Stomach (tissue), 8 donors: ENCODE measurements at regions not wholly inside any gene's neighbourhood (a gene's known extent, or its start where the extent isn't known, plus 50 kb on each side); places are given as distances from the start of the nearest gene placed in this dataset.

Source experiments
- DNase-seq, 2 donors: peaks; one replicate each; pipeline versions ENCODE4 v3.0.0 to v3.0.0-alpha.2; 2013 to 2019
- H3K27ac ChIP-seq, 5 donors: fragments of 200-600 bp in 4 of 5; sonication (generic) in 4 of 5; one replicate each; pipeline ENCODE4 v1.5.1; 2013 to 2019; ENCODE audit warnings: mild to moderate bottlenecking in 1 of 5, moderate library complexity in 1 of 5
- H3K27me3 ChIP-seq, 3 donors: fragments of 200-600 bp; sonication (generic); one replicate each; pipeline ENCODE4 v1.5.1; 2017 to 2019; ENCODE audit warnings: mixed run types in 1 of 3
- H3K36me3 ChIP-seq, 4 donors: fragments of 200-600 bp; sonication (generic); 1 replicate in 3 of 4; 2 replicates in 1 of 4; pipeline ENCODE4 v1.5.1; 2016 to 2019
- H3K4me1 ChIP-seq, 4 donors: fragments of 200-600 bp; sonication (generic); one replicate each; pipeline ENCODE4 v1.5.1; 2016 to 2019
- H3K4me3 ChIP-seq, 4 donors: fragments of 200-600 bp; sonication (generic) in 3 of 4; one replicate each; pipeline ENCODE4 v1.5.1; 2016 to 2019; ENCODE audit warnings: mild to moderate bottlenecking in 1 of 4
- H3K9me3 ChIP-seq, 4 donors: fragments of 200-600 bp; sonication (generic); one replicate each; pipeline ENCODE4 v1.5.1; 2016 to 2019
- EP300 ChIP-seq: sonication (generic); formaldehyde crosslinking; IDR thresholded peaks from one replicate; pipeline ENCODE4 v1.6.1; 2017; ENCODE audit warnings: antibody characterized with exemption
- POLR2A ChIP-seq, 4 donors: fragments of 450-650 bp; IDR thresholded peaks; one replicate each; pipeline ENCODE4 v1.6.1; 2016; ENCODE audit warnings: antibody characterized with exemption in 4 of 4, control low read depth in 2 of 4, mild to moderate bottlenecking in 1 of 4, moderate library complexity in 1 of 4
- POLR2AphosphoS5 ChIP-seq, 3 donors: sonication (generic); formaldehyde crosslinking; IDR thresholded peaks; one replicate each; pipeline ENCODE4 v1.6.1; 2016; ENCODE audit warnings: antibody characterized with exemption in 3 of 3
- WGBS, 5 donors: extraction: QIAGEN DNeasy Blood & Tissue Kit in 3 of 5; methylation state at CpG; one replicate each; pipeline versions ENCODE4 v1.1.5 to v1.1.7; 2013 to 2018; 5-methylcytosine and 5-hydroxymethylcytosine counted together
- intact Hi-C: fragments of 100-400 bp; cut with DNase I; formaldehyde crosslinking; loops from one replicate; pipeline ENCODE4 v1.15.1; 2023; ENCODE audit warnings: low total_unique reads
- TF ChIP-seq, protein P1 (sequence below), 7 experiments: fragments of 450-650 bp in 4 of 7; fragments of 200-600 bp in 3 of 7; sonication (generic) in 3 of 7; IDR thresholded peaks; one replicate each; pipeline ENCODE4 v1.5.1; 2016 to 2019; ENCODE audit warnings: antibody characterized with exemption in 7 of 7, control low read depth in 2 of 7, mild to moderate bottlenecking in 1 of 7
- donor health status: healthy with polysubstance abuse.
- donor health status: Bipolar disorder and iron deficiency.
- donor health status: healthy.

DNA sequence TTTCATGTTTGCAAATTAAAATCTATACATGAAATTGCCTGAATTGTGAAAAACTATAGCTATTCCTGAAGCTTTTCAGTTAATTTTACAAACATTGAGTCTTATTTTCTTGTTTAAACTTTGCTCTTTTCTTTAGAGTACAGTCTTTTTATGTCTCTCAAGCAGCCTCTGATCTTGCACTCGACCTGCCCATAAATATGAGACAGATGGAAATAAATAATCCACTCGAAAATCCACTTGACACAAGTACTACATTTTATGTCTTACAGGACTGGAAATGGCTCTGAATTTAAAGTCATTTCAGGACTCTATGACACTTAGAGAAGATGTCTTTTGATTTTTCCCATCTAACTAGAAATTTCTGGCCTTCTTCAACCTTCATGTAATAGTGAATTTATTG is 283.8 kb downstream of the USP25 start:
- H3K4me1 ChIP-seq: no peaks in the 10 kb centered on the region
- intact Hi-C loops: no loop called here

DNA sequence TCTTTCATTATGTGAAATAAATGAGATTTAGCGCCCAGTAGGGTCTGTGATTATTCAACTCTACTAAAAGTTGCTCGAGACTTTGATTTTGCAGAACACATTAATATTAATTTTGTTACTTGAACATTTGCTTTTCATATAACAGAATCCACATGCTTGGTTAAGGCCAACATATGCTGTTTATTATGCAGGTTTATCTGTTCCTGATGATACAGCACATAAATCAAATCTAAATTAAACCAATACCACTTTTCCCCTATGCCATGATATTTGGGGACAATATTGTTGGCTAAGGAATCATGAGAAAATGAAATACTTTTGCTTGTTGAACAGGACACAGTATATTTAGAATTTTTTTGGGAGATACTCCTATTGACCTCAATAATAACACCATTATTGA is 291.1 kb downstream of the USP25 start:
- TF ChIP-seq, protein P1, sequence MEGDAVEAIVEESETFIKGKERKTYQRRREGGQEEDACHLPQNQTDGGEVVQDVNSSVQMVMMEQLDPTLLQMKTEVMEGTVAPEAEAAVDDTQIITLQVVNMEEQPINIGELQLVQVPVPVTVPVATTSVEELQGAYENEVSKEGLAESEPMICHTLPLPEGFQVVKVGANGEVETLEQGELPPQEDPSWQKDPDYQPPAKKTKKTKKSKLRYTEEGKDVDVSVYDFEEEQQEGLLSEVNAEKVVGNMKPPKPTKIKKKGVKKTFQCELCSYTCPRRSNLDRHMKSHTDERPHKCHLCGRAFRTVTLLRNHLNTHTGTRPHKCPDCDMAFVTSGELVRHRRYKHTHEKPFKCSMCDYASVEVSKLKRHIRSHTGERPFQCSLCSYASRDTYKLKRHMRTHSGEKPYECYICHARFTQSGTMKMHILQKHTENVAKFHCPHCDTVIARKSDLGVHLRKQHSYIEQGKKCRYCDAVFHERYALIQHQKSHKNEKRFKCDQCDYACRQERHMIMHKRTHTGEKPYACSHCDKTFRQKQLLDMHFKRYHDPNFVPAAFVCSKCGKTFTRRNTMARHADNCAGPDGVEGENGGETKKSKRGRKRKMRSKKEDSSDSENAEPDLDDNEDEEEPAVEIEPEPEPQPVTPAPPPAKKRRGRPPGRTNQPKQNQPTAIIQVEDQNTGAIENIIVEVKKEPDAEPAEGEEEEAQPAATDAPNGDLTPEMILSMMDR (IDR thresholded peaks at IDR 0.05): no peak
- TF ChIP-seq POLR2AphosphoS5 (IDR thresholded peaks at IDR 0.05) (no peak), POLR2A (IDR thresholded peaks at IDR 0.05) (no peak), EP300 (no peak)
- intact Hi-C loops: no loop called here
- no peak overlapping the region for H3K4me3 ChIP-seq

More for the DNA sequence above, 283.8 kb downstream of the USP25 start:
- no peak for DNase-seq
- Histone ChIP-seq H3K27ac (no peak overlapping the region), H3K27me3 (no peaks in the 10 kb centered on the region), H3K9me3 (peaks cover 0 to 6% (median 0%) of the 10 kb centered on the region in 4 donors), H3K4me3 (no peak overlapping the region), H3K36me3 (no peaks in the 10 kb centered on the region)
- TF ChIP-seq POLR2A (IDR thresholded peaks at IDR 0.05) (no peak), EP300 (no peak), POLR2AphosphoS5 (IDR thresholded peaks at IDR 0.05) (no peak)
- TF ChIP-seq, protein P1 (IDR thresholded peaks at IDR 0.05): no peak
- 32 to 44% (median 36%) methylated on average over 2 of the region's 2 CpGs for WGBS, 5 donors

DNA sequence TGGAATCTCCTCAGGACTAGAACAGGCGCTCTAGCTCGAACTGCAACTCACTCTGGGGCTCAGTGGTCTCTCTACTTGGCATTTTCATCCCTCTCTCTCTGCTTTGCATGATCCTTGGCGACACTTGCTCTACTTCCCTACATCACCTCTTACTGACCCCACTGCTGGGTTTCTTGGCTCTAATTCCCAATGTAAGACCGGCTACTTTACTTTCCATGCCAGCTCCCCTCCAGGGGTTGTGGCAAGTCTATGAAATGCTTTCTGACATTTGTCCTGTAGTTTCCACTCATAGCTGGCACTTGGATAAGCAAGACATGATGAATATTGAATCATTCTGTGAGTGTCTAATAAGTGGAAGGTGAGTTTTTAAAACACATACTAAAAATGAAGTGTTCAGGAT is 292.3 kb downstream of the USP25 start:
- Histone ChIP-seq H3K9me3 (no peaks in the 10 kb centered on the region), H3K4me1 (no peaks in the 10 kb centered on the region), H3K27me3 (no peaks in the 10 kb centered on the region), H3K4me3 (no peak overlapping the region), H3K27ac (no peak overlapping the region), H3K36me3 (no peaks in the 10 kb centered on the region)
- TF ChIP-seq POLR2AphosphoS5 (IDR thresholded peaks at IDR 0.05) (no peak), POLR2A (IDR thresholded peaks at IDR 0.05) (no peak), EP300 (no peak)
- TF ChIP-seq, protein P1 (IDR thresholded peaks at IDR 0.05): no peak
- WGBS, 5 donors: 73 to 87% (median 82%) methylated on average over 4 of the region's 4 CpGs
- no peak for DNase-seq
- intact Hi-C loops: no loop called here

More for the DNA sequence above, 291.1 kb downstream of the USP25 start:
- 86 to 92% (median 91%) methylated on average over 2 of the region's 2 CpGs for WGBS, 5 donors
- H3K36me3 ChIP-seq: no peaks in the 10 kb centered on the region
- H3K27me3 ChIP-seq: no peaks in the 10 kb centered on the region
- H3K4me1 ChIP-seq: no peaks in the 10 kb centered on the region
- H3K27ac ChIP-seq: no peak overlapping the region
- no peak for DNase-seq
- H3K9me3 ChIP-seq: no peaks in the 10 kb centered on the region

DNA sequence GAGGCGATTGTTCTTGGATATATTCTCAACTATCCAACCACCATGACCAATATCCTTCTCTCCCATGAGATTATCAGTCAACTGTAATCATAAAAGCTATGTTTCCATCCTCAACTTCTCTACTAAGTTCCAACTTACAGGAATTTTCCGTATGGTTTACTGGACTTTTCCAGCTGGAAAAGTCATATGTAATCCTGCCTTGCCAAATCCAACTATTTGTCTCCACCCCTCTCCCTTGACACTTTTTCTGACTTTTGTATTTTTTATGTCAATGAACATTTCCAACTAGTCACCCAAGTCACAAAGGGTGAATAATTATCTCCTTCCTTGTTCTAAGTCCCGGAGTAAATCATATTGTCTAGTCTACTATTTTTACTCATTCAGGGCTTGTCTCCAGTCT is 293.1 kb downstream of the USP25 start:
- no peak for DNase-seq
- Histone ChIP-seq H3K27me3 (no peaks in the 10 kb centered on the region), H3K4me1 (no peaks in the 10 kb centered on the region), H3K4me3 (no peak overlapping the region), H3K27ac (no peak overlapping the region), H3K9me3 (no peaks in the 10 kb centered on the region), H3K36me3 (no peaks in the 10 kb centered on the region)
- intact Hi-C loops: no loop called here
- 68 to 78% (median 75%) methylated on average over 3 of the region's 3 CpGs for WGBS, 5 donors
- TF ChIP-seq EP300 (no peak), POLR2A (IDR thresholded peaks at IDR 0.05) (no peak), POLR2AphosphoS5 (IDR thresholded peaks at IDR 0.05) (no peak)
- TF ChIP-seq, protein P1 (IDR thresholded peaks at IDR 0.05): no peak
